Fibroblast of lung (primary cell): ENCODE measurements at regions not wholly inside any gene's neighbourhood (a gene's known extent, or its start where the extent isn't known, plus 50 kb on each side); places are given as distances from the start of the nearest gene placed in this dataset.

Experiments used
- DNase-seq, 2 donors: peaks; one replicate each; pipeline versions ENCODE4 v3.0.0 to v3.0.0-alpha.2; 2010; ENCODE audit warnings: low read depth in 2 of 2
- H2AFZ ChIP-seq: 2 replicates; pipeline ENCODE4 v1.5.1; 2012; ENCODE audit warnings: low read length, control low read depth, inconsistent platforms
- H3K27ac ChIP-seq: 2 replicates; pipeline ENCODE4 v1.5.1; 2011; ENCODE audit warnings: low read length, control low read depth; ENCODE audit not compliant: insufficient read depth
- H3K27me3 ChIP-seq: 2 replicates; pipeline ENCODE4 v1.5.1; 2011; ENCODE audit warnings: mild to moderate bottlenecking, low read length; ENCODE audit not compliant: control insufficient read depth, insufficient read depth
- H3K36me3 ChIP-seq: 2 replicates; pipeline ENCODE4 v1.5.1; 2011; ENCODE audit warnings: low read length; ENCODE audit not compliant: control insufficient read depth, insufficient read depth
- H3K4me1 ChIP-seq: 2 replicates; pipeline ENCODE4 v1.5.1; 2011; ENCODE audit warnings: low read length; ENCODE audit not compliant: control insufficient read depth, insufficient read depth; ENCODE audit errors: extremely low read depth
- H3K4me2 ChIP-seq: 2 replicates; pipeline ENCODE4 v1.5.1; 2011; ENCODE audit warnings: low read length, control low read depth; ENCODE audit not compliant: insufficient read depth; ENCODE audit errors: extremely low read depth
- H3K4me3 ChIP-seq, 4 experiments: fragments of 200-600 bp in 1 of 4; sonication (generic) in 1 of 4; replicated peaks in 1 of 4; 2 replicates each; pipeline ENCODE4 v1.5.1; 2011 to 2016; ENCODE audit warnings: low read length in 4 of 4, low read depth in 3 of 4, mild to moderate bottlenecking in 3 of 4, control low read depth in 2 of 4, inconsistent platforms in 1 of 4, mixed read lengths in 1 of 4; ENCODE audit not compliant: insufficient read depth in 1 of 4; ENCODE audit errors: control extremely low read depth in 1 of 4
- H3K79me2 ChIP-seq: 2 replicates; pipeline ENCODE4 v1.5.1; 2012; ENCODE audit warnings: mild to moderate bottlenecking, low read length, inconsistent platforms; ENCODE audit not compliant: control insufficient read depth, insufficient read depth
- H3K9ac ChIP-seq: 2 replicates; pipeline ENCODE4 v1.5.1; 2011; ENCODE audit warnings: mild to moderate bottlenecking, low read length, control low read depth; ENCODE audit not compliant: insufficient read depth
- H3K9me3 ChIP-seq: 2 replicates; pipeline ENCODE4 v1.5.1; 2012; ENCODE audit warnings: low read depth, low read length; ENCODE audit not compliant: control insufficient read depth, insufficient read depth
- H4K20me1 ChIP-seq: 2 replicates; pipeline ENCODE4 v1.5.1; 2011; ENCODE audit warnings: low read length; ENCODE audit not compliant: control insufficient read depth, insufficient read depth; ENCODE audit errors: extremely low read depth
- CTCF ChIP-seq, 2 donors: IDR thresholded peaks in 1 of 2; conservative IDR thresholded peaks in 1 of 2; 1 replicate in 1 of 2; 2 replicates in 1 of 2; pipeline ENCODE4 v1.5.1; 2011 to 2012; ENCODE audit warnings: low read length in 2 of 2, control low read depth in 1 of 2, inconsistent platforms in 1 of 2, low read depth in 1 of 2, mild to moderate bottlenecking in 1 of 2
- EZH2 ChIP-seq: IDR thresholded peaks from 2 replicates; pipeline ENCODE4 v1.5.1; 2012; ENCODE audit warnings: low read length, control low read depth, mild to moderate bottlenecking; ENCODE audit errors: missing control alignments

GRCh38 chr7:17560966-17561365 is 262.5 kb downstream of the AHR start:
- Histone ChIP-seq H3K79me2 (no peaks in the 10 kb centered on the region), H3K27me3 (no peaks in the 10 kb centered on the region), H3K4me1 (peaks cover 7% of the 10 kb centered on the region), H3K9me3 (no peaks in the 10 kb centered on the region), H3K27ac (no peak overlapping the region), H3K36me3 (no peaks in the 10 kb centered on the region), H4K20me1 (no peaks in the 10 kb centered on the region), H3K9ac (no peak overlapping the region), H2AFZ (no peak overlapping the region), H3K4me2 (no peak overlapping the region), H3K4me3 (no peak overlapping the region)
- DNase-seq = no peak
- TF ChIP-seq CTCF (conservative IDR thresholded peaks at IDR 0.05 in 1 of 2, IDR thresholded peaks at IDR 0.05 in 1 of 2; ENCODE audit: low read depth in 1 of 2, low read length in 2 of 2) = no peak
- no peak for TF ChIP-seq EZH2

GRCh38 chr7:17564678-17565212 is 266.3 kb downstream of the AHR start:
- H3K9me3 ChIP-seq = no peaks in the 10 kb centered on the region
- no peak overlapping the region for H3K9ac ChIP-seq
- H4K20me1 ChIP-seq = no peaks in the 10 kb centered on the region
- no peaks in the 10 kb centered on the region for H3K36me3 ChIP-seq
- no peaks in the 10 kb centered on the region for H3K79me2 ChIP-seq
- no peak overlapping the region for H3K4me3 ChIP-seq
- peak overlapping the region; percentile 27 for H3K4me2 ChIP-seq
- DNase-seq = peak; percentile 84 to 88
- TF ChIP-seq CTCF (conservative IDR thresholded peaks at IDR 0.05 in 1 of 2, IDR thresholded peaks at IDR 0.05 in 1 of 2; ENCODE audit: low read depth in 1 of 2, low read length in 2 of 2) (no peak), EZH2 (no peak)
- peaks cover 5% of the 10 kb centered on the region for H3K4me1 ChIP-seq
- H2AFZ ChIP-seq = no peak overlapping the region
- H3K27ac ChIP-seq = no peak overlapping the region
- no peaks in the 10 kb centered on the region for H3K27me3 ChIP-seq

GRCh38 chr7:17580141-17580540 is 281.7 kb downstream of the AHR start:
- Histone ChIP-seq H3K79me2 (no peaks in the 10 kb centered on the region), H3K4me1 (no peaks in the 10 kb centered on the region), H3K36me3 (no peaks in the 10 kb centered on the region), H3K9me3 (no peaks in the 10 kb centered on the region), H4K20me1 (no peaks in the 10 kb centered on the region), H3K27me3 (no peaks in the 10 kb centered on the region), H3K27ac (no peak overlapping the region), H2AFZ (no peak overlapping the region), H3K9ac (no peak overlapping the region), H3K4me2 (peak overlapping the region; percentile 2), H3K4me3 (no peak overlapping the region)
- DNase-seq = peak; percentile 60 to 98
- TF ChIP-seq CTCF (conservative IDR thresholded peaks at IDR 0.05 in 1 of 2, IDR thresholded peaks at IDR 0.05 in 1 of 2; ENCODE audit: low read depth in 1 of 2, low read length in 2 of 2) (no peak), EZH2 (no peak)
